ENCODE measurements at regions not wholly inside any gene's neighbourhood (a gene's known extent, or its start where the extent isn't known, plus 50 kb on each side); places are given as distances from the start of the nearest gene placed in this dataset.

- no peak for DNase-seq (ENCODE audit: insufficient read length, low spot score)
- FAIRE-seq = no peak
Measured at GRCh38 chr15:31486506-31486905, 159.9 kb downstream of the KLF13 start.

- no peak for FAIRE-seq
- DNase-seq (ENCODE audit: insufficient read length, low spot score) = no peak
Measured at GRCh38 chr15:31486906-31487695, 160.5 kb downstream of the KLF13 start.

GRCh38 chr15:31487811-31488436 is 161.3 kb downstream of the KLF13 start:
- DNase-seq (ENCODE audit: insufficient read length, low spot score) = peak; percentile 60
- FAIRE-seq = peak; percentile 26

- FAIRE-seq = peak; percentile 97
- DNase-seq (ENCODE audit: insufficient read length, low spot score) = peak; percentile 69
Measured at GRCh38 chr15:31488437-31489204, 162.0 kb downstream of the KLF13 start.

- DNase-seq (ENCODE audit: insufficient read length, low spot score) = no peak
- peak; percentile 8 for FAIRE-seq
Measured at GRCh38 chr15:31489281-31489680, 162.6 kb downstream of the KLF13 start.

- DNase-seq (ENCODE audit: insufficient read length, low spot score) = peak; percentile 47
- peak; percentile 87 for FAIRE-seq
Measured at GRCh38 chr15:31489801-31490646, 163.4 kb downstream of the KLF13 start.

GRCh38 chr15:31494786-31495185 is 168.2 kb downstream of the KLF13 start:
- no peak for DNase-seq (ENCODE audit: insufficient read length, low spot score)
- no peak for FAIRE-seq

GRCh38 chr15:31495281-31495680 is 168.6 kb downstream of the KLF13 start:
- FAIRE-seq (no peak), DNase-seq (ENCODE audit: insufficient read length, low spot score) (no peak)

GRCh38 chr15:31497838-31498237 is 171.2 kb downstream of the KLF13 start:
- no peak for DNase-seq (ENCODE audit: insufficient read length, low spot score)
- no peak for FAIRE-seq

- no peak for FAIRE-seq
- no peak for DNase-seq (ENCODE audit: insufficient read length, low spot score)
Measured at GRCh38 chr15:31498329-31498728, 171.7 kb downstream of the KLF13 start.

GRCh38 chr15:31498756-31499155 is 172.1 kb downstream of the KLF13 start:
- DNase-seq (ENCODE audit: insufficient read length, low spot score) = no peak
- no peak for FAIRE-seq

GRCh38 chr15:31499236-31499952 is 172.8 kb downstream of the KLF13 start:
- DNase-seq (ENCODE audit: insufficient read length, low spot score) (no peak), FAIRE-seq (no peak)

GRCh38 chr15:31499953-31500765 is 173.5 kb downstream of the KLF13 start:
- no peak for FAIRE-seq
- DNase-seq (ENCODE audit: insufficient read length, low spot score) = no peak

GRCh38 chr15:31500766-31501449 is 174.3 kb downstream of the KLF13 start:
- FAIRE-seq (no peak), DNase-seq (ENCODE audit: insufficient read length, low spot score) (no peak)

GRCh38 chr15:31501536-31502157 is 175.0 kb downstream of the KLF13 start:
- DNase-seq (ENCODE audit: insufficient read length, low spot score) = no peak

GRCh38 chr15:31502541-31503229 is 176.1 kb downstream of the KLF13 start:
- DNase-seq (ENCODE audit: insufficient read length, low spot score) = no peak
- FAIRE-seq = no peak

More at GRCh38 chr15:31501536-31502157, 175.0 kb downstream of the KLF13 start:
- no peak for FAIRE-seq

- DNase-seq (ENCODE audit: insufficient read length, low spot score) (no peak), FAIRE-seq (no peak)
Measured at GRCh38 chr15:31503256-31503655, 176.6 kb downstream of the KLF13 start.
